SK-N-SH treated with all-trans-retinoic acid at 6 μM for 48 hours (cell line): ENCODE measurements at regions not wholly inside any gene's neighbourhood (a gene's known extent, or its start where the extent isn't known, plus 50 kb on each side); places are given as distances from the start of the nearest gene placed in this dataset.

ENCODE experiments used
- CREB5 ChIP-seq: fragments of 250-450 bp; sonication (Bioruptor Pico); IDR thresholded peaks from 2 replicates; pipeline ENCODE4 v1.5.1; 2020; ENCODE audit warnings: low read depth, mild to moderate bottlenecking, moderate library complexity
- OSR1 ChIP-seq: fragments of 250-450 bp; sonication (Bioruptor Pico); IDR thresholded peaks from 2 replicates; pipeline ENCODE4 v1.8.0; 2022; ENCODE audit warnings: moderate library complexity, mild to moderate bottlenecking, inconsistent platforms
- PPARA ChIP-seq: fragments of 250-450 bp; sonication (Bioruptor Pico); IDR thresholded peaks from 2 replicates; pipeline ENCODE4 v1.5.0; 2020; ENCODE audit warnings: mild to moderate bottlenecking, borderline replicate concordance
- RARB ChIP-seq: fragments of 250-450 bp; sonication (Bioruptor Pico); IDR thresholded peaks from 2 replicates; pipeline ENCODE4 v1.8.0; 2021; ENCODE audit warnings: mild to moderate bottlenecking, moderate library complexity
- ZFP3 ChIP-seq: fragments of 250-450 bp; sonication (Bioruptor Pico); IDR thresholded peaks from 2 replicates; pipeline ENCODE4 v1.5.0; 2020; ENCODE audit warnings: mild to moderate bottlenecking, moderate library complexity
- TF ChIP-seq, protein P1 (sequence below): fragments of 250-450 bp; sonication (Bioruptor Pico); IDR thresholded peaks from 2 replicates; pipeline ENCODE4 v1.8.0; 2020; ENCODE audit warnings: mild to moderate bottlenecking, moderate library complexity, borderline replicate concordance

DNA sequence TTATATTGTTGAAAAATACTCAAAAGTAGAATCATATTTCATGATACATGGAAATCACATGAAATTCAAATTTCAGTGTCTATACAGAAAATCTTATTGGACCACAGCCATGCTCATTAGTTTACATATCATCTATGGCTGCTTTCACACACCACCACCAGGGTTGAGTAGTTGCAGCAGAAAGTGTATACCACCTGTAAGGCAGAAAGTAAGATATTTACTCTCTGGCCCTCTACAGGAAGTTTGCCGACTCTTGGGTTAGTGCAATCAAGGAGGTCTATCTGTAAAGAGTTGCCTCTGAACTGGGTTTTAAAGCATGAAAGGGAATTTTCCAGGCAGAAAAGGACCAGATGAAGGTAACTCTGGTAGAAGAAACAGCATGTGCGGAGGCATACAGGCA lies 432.3 kb downstream of the DHX35 start:
- TF ChIP-seq PPARA (CRISPR knock-in tag) (no peak), RARB (CRISPR knock-in tag) (no peak), CREB5 (CRISPR knock-in tag) (no peak), ZFP3 (CRISPR knock-in tag) (no peak), OSR1 (CRISPR knock-in tag) (no peak)
- TF ChIP-seq, protein P1, sequence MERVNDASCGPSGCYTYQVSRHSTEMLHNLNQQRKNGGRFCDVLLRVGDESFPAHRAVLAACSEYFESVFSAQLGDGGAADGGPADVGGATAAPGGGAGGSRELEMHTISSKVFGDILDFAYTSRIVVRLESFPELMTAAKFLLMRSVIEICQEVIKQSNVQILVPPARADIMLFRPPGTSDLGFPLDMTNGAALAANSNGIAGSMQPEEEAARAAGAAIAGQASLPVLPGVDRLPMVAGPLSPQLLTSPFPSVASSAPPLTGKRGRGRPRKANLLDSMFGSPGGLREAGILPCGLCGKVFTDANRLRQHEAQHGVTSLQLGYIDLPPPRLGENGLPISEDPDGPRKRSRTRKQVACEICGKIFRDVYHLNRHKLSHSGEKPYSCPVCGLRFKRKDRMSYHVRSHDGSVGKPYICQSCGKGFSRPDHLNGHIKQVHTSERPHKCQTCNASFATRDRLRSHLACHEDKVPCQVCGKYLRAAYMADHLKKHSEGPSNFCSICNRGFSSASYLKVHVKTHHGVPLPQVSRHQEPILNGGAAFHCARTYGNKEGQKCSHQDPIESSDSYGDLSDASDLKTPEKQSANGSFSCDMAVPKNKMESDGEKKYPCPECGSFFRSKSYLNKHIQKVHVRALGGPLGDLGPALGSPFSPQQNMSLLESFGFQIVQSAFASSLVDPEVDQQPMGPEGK (CRISPR knock-in tag) = no peak
